ENCODE measurements at regions not wholly inside any gene's neighbourhood (a gene's known extent, or its start where the extent isn't known, plus 50 kb on each side); places are given as distances from the start of the nearest gene placed in this dataset.
"Not testable (repeated sequence)": the region's sequence is repeated elsewhere in the genome, so short reads cannot be mapped to it uniquely, and the experiment has no call there.

- Histone ChIP-seq H3K4me1 (ENCODE audit: control insufficient read depth, insufficient read depth, low read length) (no peaks in the 10 kb centered on the region), H3K4me3 (ENCODE audit: insufficient read depth, low read depth, low read length) (no peak overlapping the region), H3K27ac (ENCODE audit: insufficient read depth, low read depth, low read length, poor library complexity, severe bottlenecking) (no peak overlapping the region), H3K36me3 (ENCODE audit: control insufficient read depth, insufficient read depth, low read length) (no peaks in the 10 kb centered on the region), H3K27me3 (ENCODE audit: control insufficient read depth, insufficient read depth, low read length, poor library complexity, severe bottlenecking) (no peaks in the 10 kb centered on the region), H3K9me3 (ENCODE audit: control insufficient read depth, low read length) (no peaks in the 10 kb centered on the region)
- WGBS, 2 experiments: 100% methylated on average over 1 to 2 of the region's 2 CpGs
Measured at GRCh38 chr9:30020161-30020560, 2364.3 kb upstream of the ACO1 start.

- no CpG with 5 or more reads among the region's 1 CpG for WGBS, 2 experiments
- H3K9me3 ChIP-seq (ENCODE audit: control insufficient read depth, low read length): no peaks in the 10 kb centered on the region
- no peaks in the 10 kb centered on the region for H3K36me3 ChIP-seq (ENCODE audit: control insufficient read depth, insufficient read depth, low read length)
- no peak overlapping the region for H3K27ac ChIP-seq (ENCODE audit: insufficient read depth, low read depth, low read length, poor library complexity, severe bottlenecking)
- H3K4me3 ChIP-seq (ENCODE audit: insufficient read depth, low read depth, low read length): no peak overlapping the region
- H3K27me3 ChIP-seq (ENCODE audit: control insufficient read depth, insufficient read depth, low read length, poor library complexity, severe bottlenecking): no peaks in the 10 kb centered on the region
- no peaks in the 10 kb centered on the region for H3K4me1 ChIP-seq (ENCODE audit: control insufficient read depth, insufficient read depth, low read length)
Measured at GRCh38 chr9:30035761-30036160, 2348.7 kb upstream of the ACO1 start.

GRCh38 chr9:30036558-30036957 lies 2347.9 kb upstream of the ACO1 start:
- H3K36me3 ChIP-seq (ENCODE audit: control insufficient read depth, insufficient read depth, low read length): no peaks in the 10 kb centered on the region
- WGBS, 2 experiments: 90 to 96% methylated on average over 1 of the region's 1 CpG
- no peak overlapping the region for H3K4me3 ChIP-seq (ENCODE audit: insufficient read depth, low read depth, low read length)
- H3K27ac ChIP-seq (ENCODE audit: insufficient read depth, low read depth, low read length, poor library complexity, severe bottlenecking): no peak overlapping the region
- H3K9me3 ChIP-seq (ENCODE audit: control insufficient read depth, low read length): no peaks in the 10 kb centered on the region
- H3K27me3 ChIP-seq (ENCODE audit: control insufficient read depth, insufficient read depth, low read length, poor library complexity, severe bottlenecking): no peaks in the 10 kb centered on the region
- H3K4me1 ChIP-seq (ENCODE audit: control insufficient read depth, insufficient read depth, low read length): no peaks in the 10 kb centered on the region

- 88 to 94% methylated on average over 1 of the region's 1 CpG for WGBS, 2 experiments
- no peak overlapping the region for H3K4me3 ChIP-seq (ENCODE audit: insufficient read depth, low read depth, low read length)
- H3K27me3 ChIP-seq (ENCODE audit: control insufficient read depth, insufficient read depth, low read length, poor library complexity, severe bottlenecking): no peaks in the 10 kb centered on the region
- H3K4me1 ChIP-seq (ENCODE audit: control insufficient read depth, insufficient read depth, low read length): no peaks in the 10 kb centered on the region
- H3K9me3 ChIP-seq (ENCODE audit: control insufficient read depth, low read length): no peaks in the 10 kb centered on the region
- H3K27ac ChIP-seq (ENCODE audit: insufficient read depth, low read depth, low read length, poor library complexity, severe bottlenecking): no peak overlapping the region
- no peaks in the 10 kb centered on the region for H3K36me3 ChIP-seq (ENCODE audit: control insufficient read depth, insufficient read depth, low read length)
Measured at GRCh38 chr9:30039712-30040111, 2344.7 kb upstream of the ACO1 start.

- Histone ChIP-seq H3K36me3 (ENCODE audit: control insufficient read depth, insufficient read depth, low read length) (no peaks in the 10 kb centered on the region), H3K27ac (ENCODE audit: insufficient read depth, low read depth, low read length, poor library complexity, severe bottlenecking) (no peak overlapping the region), H3K4me1 (ENCODE audit: control insufficient read depth, insufficient read depth, low read length) (no peaks in the 10 kb centered on the region), H3K4me3 (ENCODE audit: insufficient read depth, low read depth, low read length) (no peak overlapping the region), H3K27me3 (ENCODE audit: control insufficient read depth, insufficient read depth, low read length, poor library complexity, severe bottlenecking) (no peaks in the 10 kb centered on the region), H3K9me3 (ENCODE audit: control insufficient read depth, low read length) (no peaks in the 10 kb centered on the region)
- 87 to 90% methylated on average over 8 of the region's 8 CpGs for WGBS, 2 experiments
Measured at GRCh38 chr9:30048396-30048795, 2336.0 kb upstream of the ACO1 start.

GRCh38 chr9:30058463-30058862 lies 2326.0 kb upstream of the ACO1 start:
- Histone ChIP-seq H3K27me3 (ENCODE audit: control insufficient read depth, insufficient read depth, low read length, poor library complexity, severe bottlenecking) (no peaks in the 10 kb centered on the region), H3K36me3 (ENCODE audit: control insufficient read depth, insufficient read depth, low read length) (no peaks in the 10 kb centered on the region), H3K4me1 (ENCODE audit: control insufficient read depth, insufficient read depth, low read length) (no peaks in the 10 kb centered on the region), H3K9me3 (ENCODE audit: control insufficient read depth, low read length) (no peaks in the 10 kb centered on the region), H3K27ac (ENCODE audit: insufficient read depth, low read depth, low read length, poor library complexity, severe bottlenecking) (no peak overlapping the region), H3K4me3 (ENCODE audit: insufficient read depth, low read depth, low read length) (no peak overlapping the region)
- WGBS, 2 experiments: no CpG with 5 or more reads among the region's 1 CpG

- H3K36me3 ChIP-seq (ENCODE audit: control insufficient read depth, insufficient read depth, low read length): no peaks in the 10 kb centered on the region
- no peaks in the 10 kb centered on the region for H3K9me3 ChIP-seq (ENCODE audit: control insufficient read depth, low read length)
- no peaks in the 10 kb centered on the region for H3K4me1 ChIP-seq (ENCODE audit: control insufficient read depth, insufficient read depth, low read length)
- H3K27ac ChIP-seq (ENCODE audit: insufficient read depth, low read depth, low read length, poor library complexity, severe bottlenecking): no peak overlapping the region
- H3K27me3 ChIP-seq (ENCODE audit: control insufficient read depth, insufficient read depth, low read length, poor library complexity, severe bottlenecking): no peaks in the 10 kb centered on the region
- no peak overlapping the region for H3K4me3 ChIP-seq (ENCODE audit: insufficient read depth, low read depth, low read length)
Measured at GRCh38 chr9:30060976-30061375, 2323.5 kb upstream of the ACO1 start.

- Histone ChIP-seq H3K27me3 (ENCODE audit: control insufficient read depth, insufficient read depth, low read length, poor library complexity, severe bottlenecking) (no peaks in the 10 kb centered on the region), H3K4me1 (ENCODE audit: control insufficient read depth, insufficient read depth, low read length) (no peaks in the 10 kb centered on the region), H3K27ac (ENCODE audit: insufficient read depth, low read depth, low read length, poor library complexity, severe bottlenecking) (no peak overlapping the region), H3K36me3 (ENCODE audit: control insufficient read depth, insufficient read depth, low read length) (no peaks in the 10 kb centered on the region), H3K9me3 (ENCODE audit: control insufficient read depth, low read length) (no peaks in the 10 kb centered on the region), H3K4me3 (ENCODE audit: insufficient read depth, low read depth, low read length) (no peak overlapping the region)
- WGBS, 2 experiments: 81 to 88% methylated on average over 6 to 8 of the region's 8 CpGs
Measured at GRCh38 chr9:30065888-30066287, 2318.6 kb upstream of the ACO1 start.

- H3K27ac ChIP-seq (ENCODE audit: insufficient read depth, low read depth, low read length, poor library complexity, severe bottlenecking); H3K27me3 ChIP-seq (ENCODE audit: control insufficient read depth, insufficient read depth, low read length, poor library complexity, severe bottlenecking): not testable (repeated sequence)
- 87 to 97% methylated on average over 3 of the region's 3 CpGs for WGBS, 2 experiments
Measured at GRCh38 chr9:30069236-30069635, 2315.2 kb upstream of the ACO1 start.

GRCh38 chr9:30075022-30075421 lies 2309.4 kb upstream of the ACO1 start:
- 82 to 87% methylated on average over 15 of the region's 15 CpGs for WGBS, 2 experiments
- Histone ChIP-seq H3K4me3 (ENCODE audit: insufficient read depth, low read depth, low read length) (no peak overlapping the region), H3K27me3 (ENCODE audit: control insufficient read depth, insufficient read depth, low read length, poor library complexity, severe bottlenecking) (no peaks in the 10 kb centered on the region), H3K4me1 (ENCODE audit: control insufficient read depth, insufficient read depth, low read length) (no peaks in the 10 kb centered on the region), H3K36me3 (ENCODE audit: control insufficient read depth, insufficient read depth, low read length) (no peaks in the 10 kb centered on the region), H3K9me3 (ENCODE audit: control insufficient read depth, low read length) (no peaks in the 10 kb centered on the region), H3K27ac (ENCODE audit: insufficient read depth, low read depth, low read length, poor library complexity, severe bottlenecking) (no peak overlapping the region)

More at GRCh38 chr9:30069236-30069635, 2315.2 kb upstream of the ACO1 start:
- not testable (repeated sequence) for H3K4me1 ChIP-seq (ENCODE audit: control insufficient read depth, insufficient read depth, low read length); H3K4me3 ChIP-seq (ENCODE audit: insufficient read depth, low read depth, low read length); H3K9me3 ChIP-seq (ENCODE audit: control insufficient read depth, low read length); H3K36me3 ChIP-seq (ENCODE audit: control insufficient read depth, insufficient read depth, low read length)

GRCh38 chr9:30075451-30076199 lies 2308.8 kb upstream of the ACO1 start:
- Histone ChIP-seq H3K4me3 (ENCODE audit: insufficient read depth, low read depth, low read length) (no peak overlapping the region), H3K27ac (ENCODE audit: insufficient read depth, low read depth, low read length, poor library complexity, severe bottlenecking) (no peak overlapping the region), H3K27me3 (ENCODE audit: control insufficient read depth, insufficient read depth, low read length, poor library complexity, severe bottlenecking) (no peaks in the 10 kb centered on the region), H3K4me1 (ENCODE audit: control insufficient read depth, insufficient read depth, low read length) (no peaks in the 10 kb centered on the region), H3K36me3 (ENCODE audit: control insufficient read depth, insufficient read depth, low read length) (no peaks in the 10 kb centered on the region), H3K9me3 (ENCODE audit: control insufficient read depth, low read length) (no peaks in the 10 kb centered on the region)
- WGBS, 2 experiments: 33 to 73% methylated on average over 1 to 2 of the region's 3 CpGs

All from ectodermal cell (in vitro differentiated cells).